Neural progenitor cell (in vitro differentiated cells): ENCODE measurements at regions not wholly inside any gene's neighbourhood (a gene's known extent, or its start where the extent isn't known, plus 50 kb on each side); places are given as distances from the start of the nearest gene placed in this dataset.

ENCODE experiments used
- CTCF ChIP-seq: fragments of 200-600 bp; sonication (generic); IDR thresholded peaks from 2 replicates; pipeline ENCODE4 v1.5.1; 2017; ENCODE audit warnings: antibody characterized with exemption, mild to moderate bottlenecking
- EZH2 ChIP-seq: fragments of 200-600 bp; sonication (generic); IDR thresholded peaks from 2 replicates; pipeline ENCODE4 v1.6.1; 2017; ENCODE audit warnings: antibody characterized with exemption, mild to moderate bottlenecking, moderate library complexity
- EZH2phosphoT487 ChIP-seq: fragments of 200-600 bp; sonication (generic); IDR thresholded peaks from 2 replicates; pipeline ENCODE4 v1.6.1; 2017; ENCODE audit warnings: antibody characterized with exemption

- TF ChIP-seq EZH2 (no peak), CTCF (no peak), EZH2phosphoT487 (no peak)
Measured at GRCh38 chr10:21036757-21037156, 139.6 kb upstream of the NEBL start.
